Stomach (tissue), 8 donors: ENCODE measurements at regions not wholly inside any gene's neighbourhood (a gene's known extent, or its start where the extent isn't known, plus 50 kb on each side); places are given as distances from the start of the nearest gene placed in this dataset.

Experiments
- DNase-seq, 2 donors: peaks; one replicate each; pipeline versions ENCODE4 v3.0.0 to v3.0.0-alpha.2; 2013 to 2019
- H3K27ac ChIP-seq, 5 donors: fragments of 200-600 bp in 4 of 5; sonication (generic) in 4 of 5; one replicate each; pipeline ENCODE4 v1.5.1; 2013 to 2019; ENCODE audit warnings: mild to moderate bottlenecking in 1 of 5, moderate library complexity in 1 of 5
- H3K27me3 ChIP-seq, 3 donors: fragments of 200-600 bp; sonication (generic); one replicate each; pipeline ENCODE4 v1.5.1; 2017 to 2019; ENCODE audit warnings: mixed run types in 1 of 3
- H3K36me3 ChIP-seq, 4 donors: fragments of 200-600 bp; sonication (generic); 1 replicate in 3 of 4; 2 replicates in 1 of 4; pipeline ENCODE4 v1.5.1; 2016 to 2019
- H3K4me1 ChIP-seq, 4 donors: fragments of 200-600 bp; sonication (generic); one replicate each; pipeline ENCODE4 v1.5.1; 2016 to 2019
- H3K4me3 ChIP-seq, 4 donors: fragments of 200-600 bp; sonication (generic) in 3 of 4; one replicate each; pipeline ENCODE4 v1.5.1; 2016 to 2019; ENCODE audit warnings: mild to moderate bottlenecking in 1 of 4
- H3K9me3 ChIP-seq, 4 donors: fragments of 200-600 bp; sonication (generic); one replicate each; pipeline ENCODE4 v1.5.1; 2016 to 2019
- EP300 ChIP-seq: sonication (generic); formaldehyde crosslinking; IDR thresholded peaks from one replicate; pipeline ENCODE4 v1.6.1; 2017; ENCODE audit warnings: antibody characterized with exemption
- POLR2A ChIP-seq, 4 donors: fragments of 450-650 bp; IDR thresholded peaks; one replicate each; pipeline ENCODE4 v1.6.1; 2016; ENCODE audit warnings: antibody characterized with exemption in 4 of 4, control low read depth in 2 of 4, mild to moderate bottlenecking in 1 of 4, moderate library complexity in 1 of 4
- POLR2AphosphoS5 ChIP-seq, 3 donors: sonication (generic); formaldehyde crosslinking; IDR thresholded peaks; one replicate each; pipeline ENCODE4 v1.6.1; 2016; ENCODE audit warnings: antibody characterized with exemption in 3 of 3
- WGBS, 5 donors: extraction: QIAGEN DNeasy Blood & Tissue Kit in 3 of 5; methylation state at CpG; one replicate each; pipeline versions ENCODE4 v1.1.5 to v1.1.7; 2013 to 2018; 5-methylcytosine and 5-hydroxymethylcytosine counted together
- intact Hi-C: fragments of 100-400 bp; cut with DNase I; formaldehyde crosslinking; loops from one replicate; pipeline ENCODE4 v1.15.1; 2023; ENCODE audit warnings: low total_unique reads
- TF ChIP-seq, protein P1 (sequence below), 7 experiments: fragments of 450-650 bp in 4 of 7; fragments of 200-600 bp in 3 of 7; sonication (generic) in 3 of 7; IDR thresholded peaks; one replicate each; pipeline ENCODE4 v1.5.1; 2016 to 2019; ENCODE audit warnings: antibody characterized with exemption in 7 of 7, control low read depth in 2 of 7, mild to moderate bottlenecking in 1 of 7
- donor health status: healthy with polysubstance abuse.
- donor health status: Bipolar disorder and iron deficiency.
- donor health status: healthy.

DNA sequence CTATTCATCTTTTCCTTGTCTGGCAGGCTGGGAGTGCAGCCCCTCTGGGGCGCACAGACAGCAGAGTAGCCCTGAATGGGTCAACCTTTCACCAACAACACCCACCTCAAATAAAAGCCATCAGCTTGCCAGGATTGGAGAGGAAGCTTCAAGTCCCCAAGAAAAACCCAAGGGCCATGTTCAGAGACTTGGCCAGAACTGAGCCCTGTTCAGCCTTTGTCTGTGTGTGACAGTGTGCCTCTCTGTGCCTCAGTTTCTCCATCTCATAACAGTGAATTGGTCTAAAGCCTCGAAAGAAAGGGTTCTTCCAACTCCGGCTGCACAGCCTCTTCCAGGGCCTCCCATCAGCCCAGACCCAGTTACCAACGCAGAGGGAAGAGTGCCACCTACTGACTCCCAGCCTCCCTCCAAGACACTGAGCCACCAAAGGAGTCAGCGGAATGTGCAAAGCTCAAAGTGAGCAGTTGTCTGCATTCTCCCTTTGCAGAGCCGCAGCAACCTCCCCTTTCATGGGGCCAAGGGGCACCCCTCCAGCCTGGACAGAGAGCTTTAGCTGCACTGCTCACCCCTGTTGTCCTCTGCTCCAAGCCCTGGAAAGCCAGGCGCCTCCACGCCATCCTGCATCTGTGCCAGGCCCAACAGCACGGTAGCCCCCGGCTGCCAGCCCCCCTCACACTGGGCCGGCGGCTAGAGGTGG is 82.7 kb upstream of the TOP1 start:
- H3K27me3 ChIP-seq = peaks cover 0 to 22% (median 0%) of the 10 kb centered on the region in 3 donors
- H3K9me3 ChIP-seq = no peaks in the 10 kb centered on the region
- intact Hi-C loops = loop anchor here (10.0 kb wide), 1 partner anchor 201 kb away; no protein-coding TSS in a partner anchor
- 51 to 57% (median 51%) methylated on average over 11 to 12 of the region's 12 CpGs for WGBS, 5 donors
- no peak overlapping the region for H3K27ac ChIP-seq
- TF ChIP-seq, protein P1, sequence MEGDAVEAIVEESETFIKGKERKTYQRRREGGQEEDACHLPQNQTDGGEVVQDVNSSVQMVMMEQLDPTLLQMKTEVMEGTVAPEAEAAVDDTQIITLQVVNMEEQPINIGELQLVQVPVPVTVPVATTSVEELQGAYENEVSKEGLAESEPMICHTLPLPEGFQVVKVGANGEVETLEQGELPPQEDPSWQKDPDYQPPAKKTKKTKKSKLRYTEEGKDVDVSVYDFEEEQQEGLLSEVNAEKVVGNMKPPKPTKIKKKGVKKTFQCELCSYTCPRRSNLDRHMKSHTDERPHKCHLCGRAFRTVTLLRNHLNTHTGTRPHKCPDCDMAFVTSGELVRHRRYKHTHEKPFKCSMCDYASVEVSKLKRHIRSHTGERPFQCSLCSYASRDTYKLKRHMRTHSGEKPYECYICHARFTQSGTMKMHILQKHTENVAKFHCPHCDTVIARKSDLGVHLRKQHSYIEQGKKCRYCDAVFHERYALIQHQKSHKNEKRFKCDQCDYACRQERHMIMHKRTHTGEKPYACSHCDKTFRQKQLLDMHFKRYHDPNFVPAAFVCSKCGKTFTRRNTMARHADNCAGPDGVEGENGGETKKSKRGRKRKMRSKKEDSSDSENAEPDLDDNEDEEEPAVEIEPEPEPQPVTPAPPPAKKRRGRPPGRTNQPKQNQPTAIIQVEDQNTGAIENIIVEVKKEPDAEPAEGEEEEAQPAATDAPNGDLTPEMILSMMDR (IDR thresholded peaks at IDR 0.05) = peak in 4 of 7 experiments; percentile 15 to 49 (median 22)
- TF ChIP-seq POLR2A (IDR thresholded peaks at IDR 0.05) = no peak
- peak; percentile 48 to 90 for DNase-seq
- H3K36me3 ChIP-seq = no peaks in the 10 kb centered on the region
- H3K4me1 ChIP-seq = no peaks in the 10 kb centered on the region
- no peak overlapping the region for H3K4me3 ChIP-seq

DNA sequence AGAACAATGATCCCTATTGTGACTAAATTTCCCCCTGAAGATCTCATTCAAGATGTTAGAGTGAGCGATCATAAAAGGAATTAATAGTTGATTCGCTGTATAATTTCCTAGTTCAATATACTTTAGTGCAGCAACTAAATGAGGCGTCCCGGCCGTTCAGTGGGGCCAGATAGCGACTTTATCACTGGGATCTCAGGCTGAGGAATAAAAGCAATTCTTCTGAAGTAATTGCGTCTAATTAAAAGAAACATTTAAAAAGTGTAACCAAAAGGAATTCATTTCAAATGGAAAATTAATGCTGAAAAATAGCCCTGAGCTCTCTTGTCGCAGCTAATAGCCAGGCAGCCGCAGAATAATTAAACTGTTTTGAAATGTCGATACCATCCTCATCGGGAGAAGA is 82.2 kb upstream of the TOP1 start:
- Histone ChIP-seq H3K4me1 (no peaks in the 10 kb centered on the region), H3K9me3 (no peaks in the 10 kb centered on the region), H3K27me3 (peaks cover 0 to 26% (median 0%) of the 10 kb centered on the region in 3 donors), H3K27ac (no peak overlapping the region), H3K4me3 (no peak overlapping the region), H3K36me3 (no peaks in the 10 kb centered on the region)
- TF ChIP-seq POLR2A (IDR thresholded peaks at IDR 0.05) (no peak), POLR2AphosphoS5 (IDR thresholded peaks at IDR 0.05) (no peak), EP300 (no peak)
- TF ChIP-seq, protein P1 (IDR thresholded peaks at IDR 0.05) = no peak
- intact Hi-C loops = loop anchor here (10.0 kb wide), 1 partner anchor 202 kb away; no protein-coding TSS in a partner anchor
- WGBS, 5 donors = 87 to 93% (median 90%) methylated on average over 11 of the region's 11 CpGs
- no peak for DNase-seq

DNA sequence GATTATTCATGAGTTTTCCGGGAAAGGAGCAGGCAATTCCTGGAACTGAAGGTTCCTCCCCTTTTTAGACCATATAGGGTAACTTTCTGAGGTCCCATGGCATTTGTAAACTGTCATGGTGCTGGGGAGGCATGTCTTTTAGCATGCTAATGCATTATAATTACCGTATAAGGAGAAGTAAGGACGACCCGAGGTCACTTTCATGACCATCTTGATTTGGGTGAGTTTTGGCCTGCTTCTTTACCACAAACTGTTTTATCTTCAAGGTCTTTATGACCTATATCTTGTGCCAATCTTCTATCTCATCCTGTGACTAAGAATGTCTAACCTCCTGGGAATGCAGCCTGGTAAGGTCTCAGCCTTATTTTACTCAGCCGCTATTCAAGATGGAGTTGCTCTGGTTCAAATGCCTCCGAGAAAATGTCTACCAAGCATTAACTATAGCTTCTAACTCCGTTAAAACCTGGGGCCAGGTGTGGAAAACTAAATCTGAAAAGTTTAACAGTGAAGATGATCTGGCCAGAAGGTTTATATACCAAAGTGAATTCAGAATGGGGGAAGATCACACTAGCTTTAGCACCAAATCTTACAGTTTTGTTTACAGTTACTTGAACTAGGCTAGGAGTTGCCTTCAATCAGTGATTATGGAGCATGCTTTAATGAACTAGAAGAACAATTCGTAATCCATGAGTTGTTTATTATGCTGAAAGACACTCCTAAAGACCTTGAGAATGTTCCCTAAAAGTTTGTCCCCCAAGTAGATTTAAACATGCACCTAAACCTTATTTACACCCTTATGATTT is 80.0 kb upstream of the TOP1 start:
- DNase-seq = no peak
- WGBS, 5 donors = 78 to 82% (median 81%) methylated on average over 8 of the region's 8 CpGs
- H3K27me3 ChIP-seq = peaks cover 0 to 26% (median 0%) of the 10 kb centered on the region in 3 donors
- intact Hi-C loops = loop anchor here (10.0 kb wide), 1 partner anchor 204 kb away; no protein-coding TSS in a partner anchor
- H3K4me1 ChIP-seq = no peaks in the 10 kb centered on the region
- H3K4me3 ChIP-seq = no peak overlapping the region
- H3K36me3 ChIP-seq = no peaks in the 10 kb centered on the region
- H3K27ac ChIP-seq = no peak overlapping the region
- no peak for TF ChIP-seq POLR2A (IDR thresholded peaks at IDR 0.05)
- no peak for TF ChIP-seq POLR2AphosphoS5 (IDR thresholded peaks at IDR 0.05)
- TF ChIP-seq EP300 = no peak
- TF ChIP-seq, protein P1 (IDR thresholded peaks at IDR 0.05) = no peak
- no peaks in the 10 kb centered on the region for H3K9me3 ChIP-seq

GRCh38 chr20:40949346-40949745 is 79.3 kb upstream of the TOP1 start:
- Histone ChIP-seq H3K36me3 (no peaks in the 10 kb centered on the region), H3K9me3 (no peaks in the 10 kb centered on the region), H3K4me1 (no peaks in the 10 kb centered on the region), H3K4me3 (no peak overlapping the region), H3K27ac (no peak overlapping the region), H3K27me3 (peaks cover 0 to 26% (median 0%) of the 10 kb centered on the region in 3 donors)
- TF ChIP-seq POLR2A (IDR thresholded peaks at IDR 0.05) (no peak), EP300 (no peak), POLR2AphosphoS5 (IDR thresholded peaks at IDR 0.05) (no peak)
- TF ChIP-seq, protein P1 (IDR thresholded peaks at IDR 0.05) = no peak
- DNase-seq = no peak
- WGBS, 5 donors = 74 to 89% (median 79%) methylated on average over 2 of the region's 2 CpGs
- intact Hi-C loops = loop anchor here (10.0 kb wide), 1 partner anchor 205 kb away; no protein-coding TSS in a partner anchor
